GM21423 (cell line): ENCODE measurements at regions not wholly inside any gene's neighbourhood (a gene's known extent, or its start where the extent isn't known, plus 50 kb on each side); places are given as distances from the start of the nearest gene placed in this dataset.

Experiments used
- ATAC-seq: cut with Tn5 transposase; IDR thresholded peaks from one replicate; pipeline ENCODE4 v1.9.1; 2021; ENCODE audit warnings: mild to moderate bottlenecking, moderate library complexity; ENCODE audit not compliant: unreplicated experiment

DNA sequence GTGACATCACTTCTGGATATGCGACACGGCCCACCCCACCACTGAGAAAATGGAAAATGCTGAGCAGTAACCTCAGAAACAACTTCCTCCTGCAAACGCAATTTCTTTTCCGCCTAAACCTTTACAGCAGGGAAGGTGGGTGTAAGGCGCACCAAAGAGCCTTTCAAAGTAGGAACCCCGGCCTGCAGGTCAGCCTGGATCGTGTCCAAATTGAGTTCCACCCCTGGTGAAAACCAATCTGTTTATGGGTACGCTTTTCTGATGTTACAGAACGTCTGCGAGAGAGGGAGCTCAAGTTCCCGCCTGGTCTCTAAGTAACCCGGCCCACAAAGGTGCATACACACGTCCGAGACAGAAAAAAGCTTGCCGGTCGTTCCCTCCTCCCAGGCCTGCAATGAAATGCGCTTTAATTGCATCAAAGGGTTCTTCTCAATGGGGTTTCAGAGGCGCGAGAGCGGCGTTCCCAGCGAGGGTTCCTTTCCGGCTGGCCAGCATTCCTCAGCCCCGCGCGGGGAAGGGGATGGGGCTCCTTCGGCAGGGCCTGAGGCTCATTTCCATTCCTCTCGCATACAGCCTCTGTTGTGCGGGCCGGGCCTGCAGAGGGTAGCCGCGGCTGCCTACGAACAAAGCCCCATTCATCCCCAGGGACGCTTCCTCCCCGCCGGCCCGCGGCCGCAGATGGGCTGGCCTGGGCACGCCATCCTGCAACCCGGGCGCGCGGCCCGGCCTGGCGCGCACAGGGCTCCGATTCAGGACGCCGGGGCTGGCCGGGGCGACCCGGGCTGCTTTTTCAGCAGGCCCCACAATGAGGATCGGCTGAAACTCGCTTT lies 138.1 kb downstream of the TMCO5A start:
- peak; percentile 54 for ATAC-seq

DNA sequence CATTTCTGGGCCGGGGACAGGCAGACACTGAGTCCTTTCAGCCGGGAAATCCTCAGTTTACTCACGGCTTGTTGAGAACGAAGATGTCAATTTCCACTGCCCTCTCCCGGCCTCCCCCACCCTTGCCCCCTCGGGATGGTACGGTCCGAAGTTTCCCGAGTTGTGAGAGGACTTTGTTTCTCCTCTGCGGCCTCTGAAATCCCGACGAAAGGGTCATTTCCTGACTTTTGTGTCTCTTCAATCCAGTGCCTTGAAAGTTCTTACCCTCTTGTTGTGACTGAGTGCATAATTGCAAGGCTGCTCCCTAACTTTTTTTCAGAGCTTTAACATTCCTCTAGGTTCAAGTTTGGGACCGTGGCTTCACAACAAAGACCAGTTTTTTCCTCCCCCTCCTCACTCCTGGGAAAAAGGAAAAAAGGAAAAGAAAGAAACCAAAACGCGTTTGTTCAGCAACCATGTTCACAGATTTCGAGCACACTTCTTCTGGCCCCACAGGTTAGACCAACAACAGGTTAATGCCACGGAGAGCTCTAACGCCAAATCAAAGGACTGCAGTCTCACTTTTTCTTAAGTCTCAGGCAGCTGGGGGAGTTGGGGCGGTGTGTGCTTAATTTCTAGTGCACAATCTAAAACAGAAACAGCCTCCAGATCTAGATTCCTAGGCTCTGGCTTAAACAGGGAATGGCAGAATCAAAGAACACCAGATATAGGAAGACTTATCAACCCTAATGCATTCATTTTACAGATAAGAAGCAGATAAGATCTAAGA lies 138.9 kb downstream of the TMCO5A start:
- ATAC-seq, result no peak

DNA sequence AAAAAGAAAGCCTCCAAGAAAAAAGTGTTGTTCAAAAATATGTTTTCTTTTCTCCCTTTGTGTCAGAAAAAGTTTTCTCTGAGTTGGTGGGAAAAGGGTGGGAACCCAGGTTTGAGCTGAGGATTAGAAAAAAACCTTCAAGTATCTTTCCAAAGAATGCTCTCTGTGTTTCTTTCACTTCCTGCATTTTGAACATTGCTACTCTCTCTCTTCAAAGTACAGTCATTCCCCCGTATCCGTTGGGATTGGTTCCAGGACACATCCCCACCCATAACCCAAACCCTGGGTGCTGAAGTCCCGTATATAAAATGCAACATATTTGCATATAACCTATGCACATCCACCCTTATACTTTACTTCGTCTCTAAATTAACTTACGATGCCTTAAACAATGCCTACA lies 139.6 kb downstream of the TMCO5A start:
- ATAC-seq, result no peak

DNA sequence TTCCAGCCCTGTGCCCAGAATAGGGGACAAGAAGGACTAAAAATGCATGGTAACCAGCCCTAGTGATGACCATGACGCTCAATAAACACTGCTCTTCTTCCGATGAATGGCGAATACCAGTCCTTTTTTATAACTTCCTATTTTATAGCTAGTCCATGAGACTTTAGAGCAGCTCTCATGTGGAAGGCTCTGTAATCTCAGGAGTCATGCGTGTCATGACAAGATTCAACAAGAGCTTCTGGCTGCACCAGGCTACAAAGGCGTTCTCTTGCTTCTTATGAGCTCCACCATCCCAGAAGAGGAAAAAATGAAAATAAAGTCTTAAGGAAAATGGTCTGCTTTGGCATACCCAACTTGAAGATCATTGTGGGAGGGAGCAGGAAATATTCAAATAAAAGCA lies 141.0 kb downstream of the TMCO5A start:
- no peak for ATAC-seq

DNA sequence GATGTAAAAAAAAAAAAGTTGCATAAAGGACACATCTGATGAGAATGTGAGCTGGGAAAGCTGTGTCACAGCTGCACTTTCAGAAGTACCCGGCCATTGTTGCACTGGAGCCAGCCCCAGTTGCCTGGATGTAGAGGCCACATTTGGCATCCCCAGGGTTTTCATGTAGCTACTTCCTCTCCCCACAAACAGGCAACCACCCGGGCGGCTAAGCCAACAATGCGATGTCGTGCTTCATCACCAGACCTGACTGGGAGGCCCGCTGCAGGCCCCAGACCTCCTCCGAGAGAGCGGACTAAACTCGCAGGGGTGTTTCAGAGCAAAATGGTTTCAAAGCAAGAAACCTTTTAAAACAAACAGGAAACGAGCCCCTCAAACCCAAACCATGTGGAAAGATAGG lies 142.3 kb downstream of the TMCO5A start:
- ATAC-seq, result peak; percentile 34

DNA sequence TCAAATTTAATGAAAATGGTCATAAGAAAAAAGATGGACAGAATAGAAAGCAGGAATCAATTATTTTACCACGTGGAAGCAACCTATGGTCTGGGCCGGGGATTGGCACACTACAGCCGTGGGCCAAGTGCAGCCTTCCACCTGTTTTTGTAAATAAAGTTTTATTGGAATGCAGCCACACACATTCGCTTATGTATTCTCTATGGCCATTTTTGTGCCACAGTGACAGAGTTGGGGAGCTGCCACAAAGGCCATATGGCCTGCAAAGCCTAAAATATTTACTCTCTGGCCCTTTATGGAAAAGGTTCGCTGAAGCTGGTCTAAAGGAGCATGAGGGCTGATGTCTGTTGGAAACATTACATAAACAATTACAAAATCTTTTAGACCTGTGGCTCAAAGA lies 144.8 kb downstream of the TMCO5A start:
- no peak for ATAC-seq

DNA sequence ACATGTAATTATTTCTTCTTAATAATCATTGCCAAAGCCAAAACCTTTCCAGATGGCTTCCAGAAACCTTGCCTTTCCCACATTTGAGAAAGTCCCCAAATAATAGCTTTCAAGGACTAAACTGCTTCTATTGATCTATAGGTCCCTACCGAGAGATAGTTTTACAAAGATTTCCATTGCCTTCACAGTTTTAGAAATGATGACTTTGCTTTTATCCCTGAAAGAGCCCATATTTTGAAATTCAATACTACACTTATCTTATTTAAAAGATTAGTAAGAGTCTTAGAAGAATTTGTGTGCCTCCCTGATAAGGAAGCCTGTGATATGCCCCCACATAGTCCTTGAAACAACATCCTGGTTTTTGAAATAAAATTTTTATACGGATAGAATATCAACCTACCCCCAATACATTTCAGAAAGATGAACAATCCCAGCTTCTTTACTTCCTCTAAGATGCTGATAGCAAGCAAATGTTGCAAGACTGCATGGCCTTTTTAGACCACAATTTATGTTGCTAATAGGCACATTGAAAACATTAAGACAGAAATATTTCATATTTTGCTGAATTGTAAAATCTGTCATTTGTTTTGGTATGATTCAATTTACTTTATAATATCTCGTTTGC lies 146.3 kb downstream of the TMCO5A start:
- ATAC-seq, result no peak

DNA sequence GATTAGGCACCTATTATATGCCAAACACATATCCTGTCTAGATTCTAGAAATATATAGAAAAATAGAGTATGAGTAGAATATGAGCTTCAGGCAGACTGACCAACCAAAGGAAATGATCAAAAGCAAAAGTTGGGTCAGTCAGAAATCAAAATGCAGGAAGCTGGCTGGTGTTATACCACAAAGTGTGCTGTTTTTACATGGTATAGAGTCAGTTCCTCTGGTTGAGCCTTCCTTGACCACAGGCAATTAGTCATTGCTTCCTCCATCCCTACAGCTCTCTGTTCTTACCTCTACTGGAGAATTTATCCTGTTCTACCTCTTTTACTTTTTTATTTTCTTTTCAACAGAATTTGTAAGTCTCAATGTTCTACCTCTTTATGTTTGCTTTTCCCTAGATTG lies 149.8 kb downstream of the TMCO5A start:
- ATAC-seq, result peak; percentile 77

DNA sequence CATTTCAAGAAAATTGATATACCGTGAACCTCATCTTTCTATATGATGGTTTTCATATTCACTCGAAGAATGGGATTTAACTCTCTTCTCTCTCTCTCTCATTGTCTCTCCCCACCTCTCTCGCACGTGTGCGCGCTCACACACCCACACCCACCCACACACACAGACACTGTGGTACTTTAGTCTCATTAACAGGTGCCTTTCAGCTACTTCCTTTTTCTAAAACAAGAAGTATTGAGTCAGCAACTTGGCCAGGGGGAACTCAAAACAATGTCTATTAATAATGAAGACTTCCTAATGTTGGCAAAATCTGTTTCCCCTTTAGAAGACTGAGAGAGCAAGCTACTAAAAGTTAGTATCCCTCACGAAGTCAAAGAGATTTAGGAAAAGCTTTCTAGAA lies 150.7 kb downstream of the TMCO5A start:
- peak; percentile 80 for ATAC-seq

DNA sequence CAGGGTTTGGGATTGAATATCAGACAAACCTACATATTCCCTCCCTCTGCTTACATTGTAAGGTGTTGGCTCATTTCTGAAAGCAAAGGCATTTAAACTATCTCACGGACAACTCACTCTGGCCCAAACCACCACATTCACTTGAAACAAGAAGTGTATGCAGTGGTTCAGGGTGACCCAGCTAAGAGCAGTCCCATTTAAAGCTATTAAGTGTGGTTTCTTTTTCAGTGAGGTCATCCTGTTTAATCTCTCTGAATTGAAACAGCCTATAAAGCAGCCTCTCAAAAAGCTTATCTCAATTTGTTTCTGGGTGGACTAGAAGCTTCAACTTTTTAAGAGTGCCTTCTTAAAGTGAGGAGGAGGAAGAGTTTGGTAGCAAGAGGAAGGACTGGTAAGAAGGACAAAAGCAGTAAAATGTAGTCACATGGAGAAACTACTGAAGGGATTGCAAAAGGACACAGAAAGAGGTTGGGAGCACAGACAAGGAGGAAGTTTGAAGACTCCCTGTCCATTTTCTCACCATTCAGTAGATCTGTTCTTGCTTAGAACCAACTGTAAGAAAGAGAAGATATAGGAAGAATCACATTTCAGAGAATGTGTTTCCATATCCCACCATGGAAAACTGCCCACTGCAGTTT lies 151.6 kb downstream of the TMCO5A start:
- ATAC-seq, result peak; percentile 41

DNA sequence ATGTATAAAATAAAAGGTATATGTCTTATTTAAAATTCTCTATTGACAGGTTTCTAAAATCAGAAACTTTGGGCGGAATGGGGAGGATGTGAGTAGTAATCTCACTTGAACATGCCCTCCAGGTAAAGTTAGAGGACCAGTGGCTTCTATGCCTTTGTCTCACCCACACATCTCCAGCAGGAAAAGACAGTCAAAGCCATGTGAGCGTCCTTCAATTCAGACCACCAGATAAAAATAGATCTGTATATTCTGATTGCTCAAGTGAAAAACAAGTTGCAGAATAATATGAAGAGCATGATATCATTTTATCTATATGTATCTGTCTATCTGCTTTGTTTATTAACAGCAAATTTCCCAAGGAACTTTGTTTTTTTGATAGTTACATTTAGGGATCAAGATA lies 152.2 kb downstream of the TMCO5A start:
- ATAC-seq, result no peak

DNA sequence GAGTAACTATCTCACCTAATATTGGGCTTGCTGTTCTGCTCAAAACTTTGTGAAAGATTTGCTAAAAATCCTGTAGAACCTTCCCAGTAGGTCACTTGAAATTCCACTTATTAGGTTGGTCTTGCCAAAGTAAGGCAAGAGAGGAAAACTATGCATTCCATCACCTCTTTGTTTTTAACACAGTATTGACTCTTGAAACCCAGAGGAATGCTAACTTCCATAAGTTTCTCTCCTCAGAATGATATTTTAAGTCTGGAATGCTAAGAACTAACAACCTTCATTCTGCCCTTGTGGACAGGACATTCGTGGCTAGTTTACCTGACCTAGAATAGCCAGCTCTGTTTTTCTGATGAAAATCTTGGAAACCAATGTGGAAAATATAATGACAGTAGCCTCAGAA lies 154.5 kb downstream of the TMCO5A start:
- ATAC-seq, result no peak

DNA sequence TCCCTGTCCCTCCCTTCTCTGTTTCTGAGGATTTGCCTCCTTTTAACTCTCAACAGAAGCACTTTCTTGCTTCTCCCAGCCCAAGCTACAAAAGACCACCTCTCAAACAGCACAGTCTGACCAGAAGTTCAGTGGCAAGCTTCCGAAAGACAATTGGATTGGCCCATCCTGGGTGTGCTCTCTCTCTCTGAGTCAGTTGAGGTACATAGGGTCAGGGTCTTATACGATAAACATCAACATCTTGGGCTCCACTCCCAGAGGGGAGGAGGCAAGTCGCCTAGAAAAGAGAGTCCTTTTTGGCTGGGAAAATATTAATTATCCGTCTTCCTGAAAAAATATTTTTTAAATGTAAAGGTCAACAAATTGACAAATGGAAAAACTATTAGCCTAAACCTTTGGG lies 155.8 kb downstream of the TMCO5A start:
- ATAC-seq, result no peak

DNA sequence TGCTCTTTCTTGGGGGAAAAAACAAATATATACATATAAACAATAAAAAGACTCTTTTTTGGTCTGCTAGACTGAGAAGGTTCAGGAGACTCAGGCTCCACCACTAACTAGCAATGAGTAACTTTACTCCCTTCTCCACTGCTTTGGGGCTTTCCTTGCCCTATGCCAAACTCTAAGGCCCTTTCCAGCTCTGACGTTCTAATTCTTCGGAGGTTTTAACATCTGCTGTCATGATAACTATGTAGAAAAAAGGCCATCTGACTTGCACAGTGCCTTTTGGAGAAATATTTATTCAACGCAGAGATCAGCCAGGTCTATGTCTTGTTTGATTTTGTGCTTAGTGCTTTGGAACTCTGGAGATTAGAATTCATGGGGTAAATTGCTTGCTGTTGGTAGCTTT lies 156.2 kb downstream of the TMCO5A start:
- ATAC-seq, result no peak

DNA sequence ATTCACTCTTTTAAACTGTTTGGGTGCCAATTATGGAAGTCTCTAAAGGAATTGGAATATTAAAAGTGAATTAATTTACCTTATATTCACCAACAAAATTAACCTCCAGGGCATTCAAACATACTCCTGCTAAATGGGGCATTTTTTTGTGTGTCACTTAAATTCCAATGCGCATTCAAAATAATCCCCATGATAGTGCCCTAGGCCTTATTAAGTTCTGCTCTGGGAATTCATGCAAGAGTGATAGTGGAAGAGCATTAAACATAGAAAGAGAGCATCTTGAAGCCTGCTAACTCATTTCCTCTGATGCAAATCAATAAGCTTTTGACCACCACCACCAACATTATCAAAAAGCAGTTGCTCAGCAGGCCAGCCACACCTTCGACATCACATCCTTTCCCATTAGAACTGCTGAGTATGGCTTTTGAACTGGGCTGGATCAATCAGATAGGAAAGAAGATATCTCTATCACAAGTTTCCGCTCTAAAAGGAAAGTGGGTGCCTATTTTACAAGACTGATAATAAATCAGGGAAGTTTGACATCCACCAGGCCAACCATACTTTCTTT lies 156.7 kb downstream of the TMCO5A start:
- no peak for ATAC-seq

DNA sequence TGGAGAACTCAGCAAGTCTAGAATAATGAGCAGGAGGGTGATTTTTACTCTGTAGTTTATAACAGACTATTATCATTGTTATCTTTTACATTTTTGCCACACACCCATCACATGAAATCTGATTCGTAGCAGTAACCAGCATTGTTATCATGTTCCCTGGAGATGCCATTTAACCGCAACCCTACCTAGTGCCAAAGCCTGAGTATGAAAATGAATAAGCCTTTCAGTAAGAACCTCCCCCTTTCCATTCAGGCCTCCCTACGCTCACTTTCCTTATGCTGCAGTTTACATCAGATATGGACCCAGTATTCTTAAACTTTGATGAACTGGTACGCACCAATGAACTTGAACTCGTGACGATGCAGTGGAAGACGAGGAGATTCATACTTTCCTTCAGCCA lies 158.7 kb upstream of the SPRED1 start:
- no peak for ATAC-seq

DNA sequence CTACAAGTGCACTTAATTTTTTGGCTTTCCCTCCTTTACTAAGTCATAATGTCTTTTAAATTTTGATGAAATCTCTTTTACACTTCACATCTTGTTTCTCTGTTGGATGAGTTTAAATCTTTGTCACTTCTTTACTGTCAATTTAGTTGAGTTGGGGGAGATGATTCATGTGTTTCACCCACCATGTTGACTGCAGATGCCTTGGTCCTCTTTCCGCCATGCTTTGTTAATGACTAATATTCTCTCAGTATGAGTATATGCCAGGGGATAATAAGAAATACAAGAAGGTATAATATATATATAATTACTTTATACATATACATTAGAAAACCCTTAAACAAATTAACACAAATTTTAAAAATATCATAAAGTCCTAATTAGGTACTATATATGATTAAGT lies 149.7 kb upstream of the SPRED1 start:
- ATAC-seq, result no peak

DNA sequence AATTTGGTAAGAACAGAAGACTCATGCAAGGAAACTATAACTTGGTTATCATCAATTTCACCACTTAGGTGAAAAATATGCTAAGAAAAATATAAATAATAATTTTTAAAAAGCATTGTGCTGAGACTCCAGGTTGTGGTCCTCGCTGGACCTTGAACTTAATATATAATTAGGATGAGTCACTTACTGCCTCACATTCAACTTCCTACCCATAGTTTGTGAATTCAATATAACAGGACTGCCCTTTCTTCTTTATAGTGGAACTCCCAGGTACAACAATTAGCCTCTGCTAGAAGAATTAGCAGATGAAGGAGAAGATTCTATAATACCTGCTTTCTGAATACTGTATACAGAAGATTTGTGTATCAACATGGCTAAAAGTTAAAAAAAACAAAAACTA lies 149.1 kb upstream of the SPRED1 start:
- ATAC-seq, result no peak

DNA sequence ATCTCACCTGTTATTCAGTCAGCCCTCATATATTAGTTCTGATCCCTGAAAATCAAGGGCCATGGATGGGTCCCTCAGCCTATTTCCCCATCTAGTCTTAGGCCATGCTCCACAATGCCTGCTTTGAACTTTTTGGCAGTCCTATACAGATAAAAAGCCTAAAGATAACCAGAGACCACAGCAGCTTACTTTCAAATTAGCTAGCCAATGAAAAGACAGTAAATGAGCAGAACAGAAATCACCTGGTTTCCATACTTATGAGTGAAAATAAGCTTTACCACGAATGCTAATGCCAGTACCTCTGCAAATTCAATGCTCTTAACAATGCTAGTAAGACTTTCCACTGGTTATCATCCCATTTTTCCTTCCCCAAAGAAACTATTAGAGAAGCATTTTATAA lies 141.6 kb upstream of the SPRED1 start:
- ATAC-seq, result no peak

DNA sequence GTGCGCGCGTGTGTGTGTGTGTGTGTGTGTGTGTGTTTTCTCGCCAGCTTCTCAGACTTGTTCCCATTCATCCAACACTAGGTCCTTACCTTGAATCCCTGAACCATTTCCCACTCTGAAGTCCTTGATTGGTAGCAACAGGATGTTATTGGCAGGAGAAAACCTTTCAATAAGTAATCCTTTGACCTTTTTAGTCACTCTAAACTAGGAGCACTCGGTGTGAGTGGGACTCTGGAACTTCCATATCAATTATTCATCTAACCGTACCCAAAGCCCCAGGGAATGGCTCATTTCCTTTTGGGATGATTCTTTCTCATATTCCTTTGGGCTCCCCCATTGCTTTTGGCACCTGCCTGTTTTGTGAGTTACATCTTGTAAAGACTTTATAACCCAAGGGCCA lies 140.2 kb upstream of the SPRED1 start:
- no peak for ATAC-seq

DNA sequence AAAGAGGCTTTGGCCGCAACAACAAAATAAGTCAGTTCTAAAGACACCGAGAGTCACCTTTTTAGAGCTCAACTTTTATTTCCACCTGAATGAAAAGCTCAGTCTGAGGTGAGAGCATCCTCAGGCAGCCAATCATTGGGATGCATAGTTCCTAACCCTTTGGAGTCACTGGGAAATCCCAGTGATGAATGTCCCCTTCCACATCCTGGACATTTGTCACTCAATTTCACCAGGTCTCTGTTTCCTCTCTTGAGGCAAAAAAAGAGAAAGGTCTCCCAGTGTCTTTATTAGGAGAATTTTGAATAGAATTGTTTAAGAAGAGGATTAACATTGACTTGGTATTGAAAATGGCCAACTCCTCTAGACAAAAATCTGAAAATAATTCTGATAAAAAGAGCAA lies 137.5 kb upstream of the SPRED1 start:
- ATAC-seq, result no peak
